ENCODE measurements at regions not wholly inside any gene's neighbourhood (a gene's known extent, or its start where the extent isn't known, plus 50 kb on each side); places are given as distances from the start of the nearest gene placed in this dataset.

GRCh38 chr15:62218841-62219240, 53.8 kb upstream of the C2CD4B start:
- Mint-ChIP-seq H3K4me3 (ENCODE audit: low read depth, unreplicated experiment) (no peak overlapping the region), H3K9me3 (ENCODE audit: low read depth, unreplicated experiment) (peaks cover 4% of the 10 kb centered on the region), H3K4me1 (ENCODE audit: low read depth, unreplicated experiment) (no peaks in the 10 kb centered on the region), H3K27me3 (ENCODE audit: unreplicated experiment) (no peaks in the 10 kb centered on the region), H3K36me3 (ENCODE audit: insufficient read depth, unreplicated experiment) (no peaks in the 10 kb centered on the region), H3K27ac (ENCODE audit: unreplicated experiment) (no peak overlapping the region)
- no TSS peak for BruUV-seq (replicated peaks)
- intact Hi-C loops (cut with micrococcal nuclease; ENCODE audit: unreplicated experiment), result no loop called here
- no peak for DNase-seq
- TF ChIP-seq CTCF (IDR thresholded peaks at IDR 0.05; ENCODE audit: unreplicated experiment), result no peak
- CTCF ChIA-PET, result no interaction called here

DNA sequence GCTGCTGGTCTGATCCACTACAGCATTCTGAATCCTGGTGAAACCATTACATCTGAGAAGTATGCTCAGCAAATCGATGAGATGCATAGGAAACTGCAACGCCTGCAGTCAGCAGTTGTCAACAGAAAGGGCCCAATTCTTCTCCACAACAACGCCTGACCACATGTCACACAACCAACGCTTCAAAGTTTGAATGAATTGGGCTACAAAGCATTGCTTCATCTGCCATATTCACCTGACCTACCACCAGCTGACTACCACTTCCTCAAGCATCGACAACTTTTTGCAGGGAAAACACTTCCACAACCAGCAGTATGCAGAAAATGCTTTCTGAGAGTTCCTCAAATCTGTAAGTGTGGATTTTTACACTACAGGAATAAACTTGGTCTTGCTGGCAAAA, 54.7 kb upstream of the C2CD4B start:
- DNase-seq, result no peak
- BruUV-seq (replicated peaks), result no TSS peak
- no peaks in the 10 kb centered on the region for H3K4me1 Mint-ChIP-seq (ENCODE audit: low read depth, unreplicated experiment)
- no peak for TF ChIP-seq CTCF (IDR thresholded peaks at IDR 0.05; ENCODE audit: unreplicated experiment)
- intact Hi-C loops (cut with micrococcal nuclease; ENCODE audit: unreplicated experiment), result no loop called here
- no peak overlapping the region for H3K27ac Mint-ChIP-seq (ENCODE audit: unreplicated experiment)
- CTCF ChIA-PET, result interaction anchor here (0.8 kb wide), 1 partner anchor 31 kb away, joined by 3 read pairs; no protein-coding TSS in a partner anchor
- H3K36me3 Mint-ChIP-seq (ENCODE audit: insufficient read depth, unreplicated experiment), result no peaks in the 10 kb centered on the region
- peaks cover 8% of the 10 kb centered on the region for H3K9me3 Mint-ChIP-seq (ENCODE audit: low read depth, unreplicated experiment)
- H3K27me3 Mint-ChIP-seq (ENCODE audit: unreplicated experiment), result no peaks in the 10 kb centered on the region
- no peak overlapping the region for H3K4me3 Mint-ChIP-seq (ENCODE audit: low read depth, unreplicated experiment)

DNA sequence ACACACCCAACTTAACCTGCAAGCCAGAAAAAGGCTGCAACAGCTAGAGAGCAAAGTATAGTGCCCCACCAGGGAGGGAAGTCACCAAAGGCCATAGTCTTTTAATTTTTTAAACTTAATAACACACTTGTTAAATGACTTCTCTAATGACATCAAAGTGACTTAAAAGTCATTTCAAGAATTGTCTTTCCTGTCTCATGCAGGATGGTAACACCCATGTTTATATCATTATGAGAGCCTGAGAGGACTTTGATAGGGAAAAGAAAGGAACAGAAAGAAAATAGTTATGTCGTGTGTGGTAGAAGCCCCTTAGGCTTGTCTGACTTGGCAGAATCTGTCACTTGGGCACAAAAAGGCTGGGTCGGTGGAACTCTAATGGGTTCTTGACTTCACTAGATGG, 57.9 kb upstream of the C2CD4B start:
- no peaks in the 10 kb centered on the region for H3K4me1 Mint-ChIP-seq (ENCODE audit: low read depth, unreplicated experiment)
- no peak overlapping the region for H3K4me3 Mint-ChIP-seq (ENCODE audit: low read depth, unreplicated experiment)
- H3K27ac Mint-ChIP-seq (ENCODE audit: unreplicated experiment), result no peak overlapping the region
- CTCF ChIA-PET, result no interaction called here
- peaks cover 4% of the 10 kb centered on the region for H3K9me3 Mint-ChIP-seq (ENCODE audit: low read depth, unreplicated experiment)
- H3K36me3 Mint-ChIP-seq (ENCODE audit: insufficient read depth, unreplicated experiment), result no peaks in the 10 kb centered on the region
- H3K27me3 Mint-ChIP-seq (ENCODE audit: unreplicated experiment), result no peaks in the 10 kb centered on the region
- TF ChIP-seq CTCF (IDR thresholded peaks at IDR 0.05; ENCODE audit: unreplicated experiment), result no peak
- no peak for DNase-seq
- intact Hi-C loops (cut with micrococcal nuclease; ENCODE audit: unreplicated experiment), result no loop called here
- no TSS peak for BruUV-seq (replicated peaks)

GRCh38 chr15:62228604-62229003, 63.5 kb upstream of the C2CD4B start:
- intact Hi-C loops (cut with micrococcal nuclease; ENCODE audit: unreplicated experiment), result no loop called here
- Mint-ChIP-seq H3K27me3 (ENCODE audit: unreplicated experiment) (no peaks in the 10 kb centered on the region), H3K4me3 (ENCODE audit: low read depth, unreplicated experiment) (no peak overlapping the region), H3K27ac (ENCODE audit: unreplicated experiment) (no peak overlapping the region), H3K36me3 (ENCODE audit: insufficient read depth, unreplicated experiment) (no peaks in the 10 kb centered on the region), H3K9me3 (ENCODE audit: low read depth, unreplicated experiment) (peaks cover 6% of the 10 kb centered on the region), H3K4me1 (ENCODE audit: low read depth, unreplicated experiment) (no peaks in the 10 kb centered on the region)
- BruUV-seq (replicated peaks), result no TSS peak
- CTCF ChIA-PET, result interaction anchor here (0.7 kb wide), 1 partner anchor 93 kb away, joined by 3 read pairs; no protein-coding TSS in a partner anchor
- no peak for TF ChIP-seq CTCF (IDR thresholded peaks at IDR 0.05; ENCODE audit: unreplicated experiment)
- DNase-seq, result no peak

All from Calu3 (cell line).